GM21786 (cell line): ENCODE measurements at regions not wholly inside any gene's neighbourhood (a gene's known extent, or its start where the extent isn't known, plus 50 kb on each side); places are given as distances from the start of the nearest gene placed in this dataset.

Source experiments
- ATAC-seq: cut with Tn5 transposase; IDR thresholded peaks from one replicate; pipeline ENCODE4 v1.9.1; 2021; ENCODE audit not compliant: unreplicated experiment

DNA sequence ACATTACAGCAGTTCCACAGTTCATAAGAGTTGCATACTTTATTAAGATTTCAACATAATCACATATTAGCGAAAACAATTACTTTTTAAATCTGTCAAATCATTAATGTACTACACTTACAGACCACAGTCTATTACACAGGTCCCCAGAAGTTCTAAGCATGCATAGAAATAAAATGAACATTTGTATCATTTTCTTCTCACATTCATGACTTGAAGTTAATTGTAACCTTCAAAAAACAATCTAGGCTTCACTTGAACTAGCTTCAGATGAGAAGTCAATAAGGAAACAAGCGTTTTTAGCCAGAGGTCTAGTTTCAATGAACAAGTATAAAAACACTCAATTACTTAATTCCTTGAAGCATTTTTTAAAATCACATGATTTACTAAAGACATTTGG lies 238.3 kb downstream of the HACE1 start:
- ATAC-seq: no peak

- no peak for ATAC-seq
Observed at GRCh38 chr6:104617591-104617990, 242.1 kb downstream of the HACE1 start.

GRCh38 chr6:104614394-104614793 lies 245.3 kb downstream of the HACE1 start:
- ATAC-seq: no peak

GRCh38 chr6:104613416-104614001 lies 246.2 kb downstream of the HACE1 start:
- no peak for ATAC-seq

DNA sequence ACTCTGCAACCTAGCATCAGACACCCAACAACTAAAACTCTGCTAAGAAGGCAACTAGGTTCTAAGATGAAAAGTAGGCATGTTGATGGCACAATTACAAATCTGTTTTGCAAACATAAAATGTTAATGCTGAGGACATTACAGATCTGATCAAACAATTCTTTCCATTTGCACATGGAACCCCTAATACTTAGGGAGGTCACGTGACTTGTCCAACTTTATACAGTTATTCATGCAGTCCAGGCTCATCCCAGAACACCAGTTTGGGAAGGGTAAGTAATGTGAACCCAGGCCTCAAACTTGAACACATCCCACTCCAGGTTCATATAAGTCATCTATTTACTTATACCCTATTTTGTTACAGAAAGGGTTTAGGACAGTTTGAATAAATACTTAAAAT lies 247.2 kb downstream of the HACE1 start:
- ATAC-seq: no peak

- ATAC-seq: no peak
Observed at GRCh38 chr6:104608101-104608500, 251.6 kb downstream of the HACE1 start.

DNA sequence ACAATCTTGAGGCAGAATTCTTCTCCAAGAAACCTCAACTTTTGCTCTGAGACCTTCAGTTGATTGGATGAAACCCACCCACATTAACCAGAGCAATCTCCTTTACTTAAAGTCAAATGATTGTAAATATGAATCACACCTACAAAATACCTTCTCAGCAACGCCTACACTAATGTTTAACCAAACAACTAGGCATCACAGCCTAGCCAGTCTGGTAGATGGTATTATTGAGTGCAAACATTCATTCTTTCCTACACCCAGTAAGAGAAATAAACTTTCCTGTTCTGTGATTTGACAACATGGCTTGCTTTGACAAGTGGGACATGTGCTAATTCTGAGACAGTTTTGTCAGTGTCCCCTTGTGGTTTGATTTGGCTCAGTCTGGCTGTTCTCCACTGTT lies 252.2 kb downstream of the HACE1 start:
- ATAC-seq: no peak

GRCh38 chr6:104606361-104606760 lies 253.4 kb downstream of the HACE1 start:
- ATAC-seq: no peak

DNA sequence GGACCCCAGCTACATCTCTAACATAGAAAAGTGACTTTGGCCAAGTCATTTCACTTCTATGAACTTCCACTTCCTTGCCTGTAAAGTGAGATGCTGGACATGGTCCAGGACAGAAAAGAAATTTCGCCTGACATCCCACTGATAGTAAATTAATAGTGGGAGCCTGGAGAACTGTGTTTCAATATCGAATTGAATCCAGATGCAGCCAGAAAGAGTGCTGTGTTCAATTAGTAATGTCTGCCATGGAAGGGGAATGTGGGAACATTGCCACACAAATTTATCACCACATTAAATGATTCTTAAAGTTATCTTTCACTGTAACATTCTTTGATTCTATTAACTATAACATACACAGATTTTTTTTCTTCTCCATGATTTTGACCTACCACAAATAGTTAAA lies 255.0 kb downstream of the HACE1 start:
- ATAC-seq: no peak

GRCh38 chr6:104603108-104603745 lies 256.5 kb downstream of the HACE1 start:
- ATAC-seq: no peak

DNA sequence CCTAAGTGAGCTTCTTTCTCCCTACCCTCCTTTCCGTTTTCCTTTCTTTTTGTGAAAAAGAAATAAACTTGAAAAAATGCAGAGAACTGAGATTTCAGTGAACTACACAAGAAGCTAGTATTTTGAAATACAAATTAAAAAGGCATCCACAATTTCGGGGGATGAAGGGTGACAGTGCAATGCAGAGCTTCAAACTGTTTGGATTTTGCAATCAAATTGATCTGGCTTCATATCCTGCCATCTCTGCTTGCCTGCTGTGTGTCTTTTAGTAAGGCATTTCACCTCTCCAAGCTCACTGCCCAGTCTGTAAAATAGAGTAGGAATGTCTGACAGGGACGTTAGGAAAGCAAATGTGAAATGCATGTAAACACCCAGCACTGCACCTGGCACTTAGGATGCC lies 258.0 kb downstream of the HACE1 start:
- ATAC-seq: no peak

GRCh38 chr6:104601131-104601651 lies 258.5 kb downstream of the HACE1 start:
- no peak for ATAC-seq

DNA sequence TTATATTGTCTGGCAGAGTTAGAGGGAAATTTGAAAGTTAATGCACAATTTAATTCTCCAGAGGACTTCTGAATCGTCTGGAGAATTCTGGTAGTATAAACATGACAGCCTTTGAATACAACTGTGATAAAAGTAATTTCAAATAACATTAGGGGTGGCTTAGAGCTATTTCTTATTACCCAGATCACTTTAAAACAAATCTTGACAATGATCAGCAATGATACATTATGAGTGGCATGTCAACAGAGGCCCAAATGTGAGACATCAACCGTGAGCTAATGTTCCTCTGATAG lies 259.1 kb downstream of the HACE1 start:
- ATAC-seq: no peak

DNA sequence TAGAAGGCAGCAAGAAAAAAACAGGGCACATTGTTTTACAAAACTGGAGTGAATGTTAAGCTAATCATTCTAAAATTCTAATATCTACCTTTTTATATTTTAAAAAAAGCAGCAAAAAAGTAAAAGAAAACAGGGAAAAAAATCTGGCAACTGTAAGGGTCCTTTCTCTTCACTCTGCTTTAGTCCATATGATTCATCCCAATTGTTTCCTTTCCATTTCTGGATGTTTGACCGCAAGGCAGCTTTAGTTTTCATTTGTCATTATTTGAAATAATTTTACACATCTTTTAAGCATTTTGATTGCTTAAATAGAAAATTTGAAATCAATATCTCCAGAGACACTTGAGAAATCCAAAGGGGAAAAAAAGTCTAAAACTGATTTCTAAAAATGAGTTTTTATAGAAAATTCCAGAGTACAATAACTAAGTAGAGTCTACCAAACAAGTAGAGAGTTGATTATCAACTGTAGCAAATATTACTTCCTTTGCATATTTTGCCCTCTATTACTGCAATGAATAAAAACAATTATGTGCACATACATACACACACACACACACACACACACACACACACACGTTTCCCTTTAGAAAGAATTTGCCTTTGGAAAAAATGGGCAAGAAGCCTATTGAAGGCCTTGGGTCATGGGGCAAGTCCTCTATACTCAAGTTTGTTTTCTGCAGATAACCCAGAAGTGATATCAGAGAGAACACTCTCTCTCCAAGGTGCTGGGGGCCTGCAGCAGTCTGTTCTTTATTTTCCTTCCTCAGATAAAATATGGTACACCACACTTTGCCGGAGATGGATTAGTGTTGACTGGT lies 259.7 kb downstream of the HACE1 start:
- ATAC-seq: no peak

DNA sequence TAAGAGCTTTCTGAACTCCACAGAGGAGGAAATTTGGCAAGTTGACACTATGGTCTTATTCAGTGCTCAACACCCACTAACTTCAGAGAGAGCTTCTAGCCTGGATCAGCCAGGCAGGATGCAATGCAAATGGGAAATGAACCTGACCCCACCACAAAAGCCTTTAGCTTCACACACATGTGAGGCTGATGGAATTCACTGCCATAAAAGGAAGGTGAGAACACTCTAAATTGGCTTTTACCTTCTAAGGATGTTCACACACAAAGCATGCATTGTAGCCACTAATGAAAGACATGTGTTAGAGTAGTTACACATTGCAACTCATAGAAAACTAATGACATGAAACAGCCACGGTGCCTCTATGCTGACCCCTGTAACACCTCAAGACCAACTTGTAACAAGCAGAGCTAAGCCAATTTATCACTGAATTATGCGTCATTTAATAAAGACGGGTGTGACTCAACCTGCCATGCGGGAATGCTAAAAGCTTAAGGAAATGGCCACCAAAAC lies 262.1 kb downstream of the HACE1 start:
- ATAC-seq: no peak

GRCh38 chr6:104596091-104596490 lies 263.6 kb downstream of the HACE1 start:
- ATAC-seq: no peak

GRCh38 chr6:104595311-104595820 lies 264.4 kb downstream of the HACE1 start:
- no peak for ATAC-seq

GRCh38 chr6:104591573-104592334 lies 268.0 kb downstream of the HACE1 start:
- no peak for ATAC-seq

DNA sequence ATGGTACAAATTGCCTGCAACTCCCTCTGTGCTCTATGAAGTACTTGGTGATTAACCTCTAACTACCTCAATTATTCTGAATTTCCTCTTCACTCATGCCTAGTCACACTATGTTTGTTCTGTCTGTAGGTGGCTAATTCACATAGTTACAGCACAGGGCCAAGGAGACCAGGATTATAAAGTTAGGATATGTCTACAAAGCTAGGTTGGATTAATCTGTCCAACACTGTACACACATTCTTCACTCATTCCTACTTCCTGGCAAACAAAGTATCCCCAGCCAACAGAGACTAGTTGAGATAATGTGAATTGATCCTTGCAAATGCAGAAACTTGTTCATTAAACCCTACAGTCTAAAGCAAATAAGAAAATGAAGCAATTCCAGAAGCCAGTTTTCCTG lies 269.8 kb downstream of the HACE1 start:
- no peak for ATAC-seq

GRCh38 chr6:104585646-104586045 lies 274.1 kb downstream of the HACE1 start:
- ATAC-seq: no peak

DNA sequence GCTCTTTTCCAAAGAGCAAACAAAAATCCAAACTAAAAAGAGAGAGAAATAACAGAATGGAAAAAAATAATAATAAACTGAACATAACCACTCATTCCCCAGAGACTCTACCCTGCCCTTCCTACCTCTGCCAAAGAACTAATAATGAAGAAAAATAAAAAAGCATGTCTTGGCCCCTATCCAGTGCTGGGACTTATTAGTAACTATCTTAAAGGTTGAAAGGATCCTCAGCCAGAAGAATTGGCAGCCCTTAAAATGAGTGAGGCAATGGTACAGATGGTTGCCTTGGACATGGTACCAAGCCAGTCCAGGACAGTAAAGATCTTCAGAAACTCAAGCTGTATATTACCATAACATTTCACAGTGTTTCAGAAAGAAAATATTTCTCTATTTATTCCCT lies 279.3 kb downstream of the HACE1 start:
- ATAC-seq: no peak
